HG03039 (cell line): ENCODE measurements at regions not wholly inside any gene's neighbourhood (a gene's known extent, or its start where the extent isn't known, plus 50 kb on each side); places are given as distances from the start of the nearest gene placed in this dataset.

Source experiments
- ATAC-seq: cut with Tn5 transposase; IDR thresholded peaks from one replicate; pipeline ENCODE4 v1.9.1; 2021; ENCODE audit warnings: mild to moderate bottlenecking, moderate library complexity; ENCODE audit not compliant: unreplicated experiment

- no peak for ATAC-seq
Observed at GRCh38 chr5:91722736-91723467, 339.8 kb upstream of the ARRDC3 start.

- no peak for ATAC-seq
Observed at GRCh38 chr5:91712718-91713117, 329.6 kb upstream of the ARRDC3 start.

GRCh38 chr5:91707521-91707841, 324.4 kb upstream of the ARRDC3 start:
- ATAC-seq: no peak

GRCh38 chr5:91706785-91707520, 323.8 kb upstream of the ARRDC3 start:
- no peak for ATAC-seq

- no peak for ATAC-seq
Observed at GRCh38 chr5:91703128-91703527, 320.0 kb upstream of the ARRDC3 start.

- ATAC-seq: no peak
Observed at GRCh38 chr5:91699429-91699828, 316.3 kb upstream of the ARRDC3 start.

GRCh38 chr5:91691592-91691991, 308.5 kb upstream of the ARRDC3 start:
- no peak for ATAC-seq

GRCh38 chr5:91690921-91691320, 307.8 kb upstream of the ARRDC3 start:
- no peak for ATAC-seq

- no peak for ATAC-seq
Observed at GRCh38 chr5:91687430-91687829, 304.3 kb upstream of the ARRDC3 start.

GRCh38 chr5:91684625-91685024, 301.5 kb upstream of the ARRDC3 start:
- no peak for ATAC-seq

GRCh38 chr5:91670563-91670962, 287.4 kb upstream of the ARRDC3 start:
- ATAC-seq: no peak

- ATAC-seq: no peak
Observed at GRCh38 chr5:91670122-91670521, 287.0 kb upstream of the ARRDC3 start.

GRCh38 chr5:91668261-91668660, 285.1 kb upstream of the ARRDC3 start:
- ATAC-seq: no peak

GRCh38 chr5:91652678-91653077, 269.6 kb upstream of the ARRDC3 start:
- no peak for ATAC-seq

- no peak for ATAC-seq
Observed at GRCh38 chr5:91651704-91652103, 268.6 kb upstream of the ARRDC3 start.

- no peak for ATAC-seq
Observed at GRCh38 chr5:91645347-91645746, 262.2 kb upstream of the ARRDC3 start.

GRCh38 chr5:91643797-91644196, 260.7 kb upstream of the ARRDC3 start:
- ATAC-seq: no peak

GRCh38 chr5:91642581-91642980, 259.5 kb upstream of the ARRDC3 start:
- ATAC-seq: no peak

GRCh38 chr5:91641730-91642350, 258.7 kb upstream of the ARRDC3 start:
- no peak for ATAC-seq

GRCh38 chr5:91639744-91640143, 256.6 kb upstream of the ARRDC3 start:
- ATAC-seq: no peak

- ATAC-seq: no peak
Observed at GRCh38 chr5:91638010-91638409, 254.9 kb upstream of the ARRDC3 start.
